Trophoblast cell (in vitro differentiated cells and primary cell): ENCODE measurements at regions not wholly inside any gene's neighbourhood (a gene's known extent, or its start where the extent isn't known, plus 50 kb on each side); places are given as distances from the start of the nearest gene placed in this dataset.
"Not testable (repeated sequence)": the region's sequence is repeated elsewhere in the genome, so short reads cannot be mapped to it uniquely, and the experiment has no call there.

ENCODE experiments used
- DNase-seq, 2 donors: peaks; one replicate each; pipeline ENCODE4 v3.0.0-alpha.2; 2016
- H2AFZ ChIP-seq: 2 replicates; pipeline ENCODE4 v1.6.1; 2013; ENCODE audit warnings: low read length, moderate library complexity, mild to moderate bottlenecking; ENCODE audit not compliant: insufficient read depth, poor library complexity
- H2AK5ac ChIP-seq: 2 replicates; pipeline ENCODE4 v1.6.1; 2013; ENCODE audit warnings: mild to moderate bottlenecking, low read length
- H2BK120ac ChIP-seq: 2 replicates; pipeline ENCODE4 v1.6.1; 2013; ENCODE audit warnings: low read length, mild to moderate bottlenecking, moderate library complexity; ENCODE audit not compliant: insufficient read depth, poor library complexity
- H2BK12ac ChIP-seq: 2 replicates; pipeline ENCODE4 v1.6.1; 2013; ENCODE audit warnings: mild to moderate bottlenecking, low read length, moderate library complexity
- H2BK5ac ChIP-seq: 2 replicates; pipeline ENCODE4 v1.6.1; 2013; ENCODE audit warnings: low read length, low read depth, moderate library complexity, mild to moderate bottlenecking; ENCODE audit not compliant: poor library complexity
- H3K14ac ChIP-seq: 2 replicates; pipeline ENCODE4 v1.6.1; 2013; ENCODE audit warnings: mild to moderate bottlenecking, low read length
- H3K18ac ChIP-seq: 2 replicates; pipeline ENCODE4 v1.6.1; 2013; ENCODE audit warnings: mild to moderate bottlenecking, low read length
- H3K23ac ChIP-seq: 2 replicates; pipeline ENCODE4 v1.6.1; 2013; ENCODE audit warnings: low read length
- H3K27ac ChIP-seq: 2 replicates; pipeline ENCODE4 v1.5.1; 2013; ENCODE audit warnings: low read depth, mild to moderate bottlenecking, inconsistent platforms, low read length, moderate library complexity
- H3K27me3 ChIP-seq: 2 replicates; pipeline ENCODE4 v1.6.1; 2013; ENCODE audit warnings: inconsistent platforms, mild to moderate bottlenecking, low read length, moderate library complexity; ENCODE audit not compliant: insufficient read depth
- H3K36me3 ChIP-seq, 2 experiments: 1 replicate in 1 of 2; 2 replicates in 1 of 2; pipeline ENCODE4 v1.6.1; 2013; ENCODE audit warnings: low read length in 2 of 2, mild to moderate bottlenecking in 2 of 2, moderate library complexity in 1 of 2; ENCODE audit not compliant: insufficient read depth in 2 of 2, control insufficient read depth in 1 of 2
- H3K4ac ChIP-seq: 2 replicates; pipeline ENCODE4 v1.6.1; 2013; ENCODE audit warnings: low read depth, mild to moderate bottlenecking, low read length, moderate library complexity
- H3K4me1 ChIP-seq, 2 experiments: 1 replicate in 1 of 2; 2 replicates in 1 of 2; pipeline ENCODE4 v1.6.1; 2013; ENCODE audit warnings: low read length in 2 of 2, mild to moderate bottlenecking in 2 of 2, moderate library complexity in 1 of 2; ENCODE audit not compliant: insufficient read depth in 2 of 2, control insufficient read depth in 1 of 2
- H3K4me2 ChIP-seq: 2 replicates; pipeline ENCODE4 v1.6.1; 2013; ENCODE audit warnings: inconsistent platforms, mild to moderate bottlenecking, low read length, moderate library complexity
- H3K4me3 ChIP-seq: 2 replicates; pipeline ENCODE4 v1.5.1; 2013; ENCODE audit warnings: mild to moderate bottlenecking, low read depth, low read length, inconsistent platforms
- H3K79me1 ChIP-seq: one replicate; pipeline ENCODE4 v1.6.1; 2013; ENCODE audit warnings: low read length
- H3K79me2 ChIP-seq: 2 replicates; pipeline ENCODE4 v1.6.1; 2013; ENCODE audit warnings: low read length, mild to moderate bottlenecking; ENCODE audit not compliant: control insufficient read depth, insufficient read depth, poor library complexity
- H3K9ac ChIP-seq: 2 replicates; pipeline ENCODE4 v1.6.1; 2013; ENCODE audit warnings: mild to moderate bottlenecking, low read length
- H3K9me3 ChIP-seq: 2 replicates; pipeline ENCODE4 v1.6.1; 2013; ENCODE audit warnings: low read depth, mild to moderate bottlenecking, control low read depth, inconsistent platforms, low read length; ENCODE audit not compliant: insufficient read depth
- H4K12ac ChIP-seq: 2 replicates; pipeline ENCODE4 v1.6.1; 2013; ENCODE audit warnings: low read depth, mild to moderate bottlenecking, low read length, moderate library complexity
- H4K8ac ChIP-seq: 2 replicates; pipeline ENCODE4 v1.6.1; 2013; ENCODE audit warnings: low read depth, mild to moderate bottlenecking, low read length, moderate library complexity
- H4K91ac ChIP-seq: one replicate; pipeline ENCODE4 v1.6.1; 2013; ENCODE audit warnings: low read depth, mild to moderate bottlenecking, low read length, moderate library complexity
- WGBS: extraction: QIAGEN DNeasy Blood & Tissue Kit; methylation state at CpG from one replicate; pipeline ENCODE4 v1.1.7; 2013; ENCODE audit warnings: missing lambda C conversion rate; ENCODE audit not compliant: insufficient read length, insufficient coverage; ENCODE audit errors: extremely low coverage; 5-methylcytosine and 5-hydroxymethylcytosine counted together

DNA sequence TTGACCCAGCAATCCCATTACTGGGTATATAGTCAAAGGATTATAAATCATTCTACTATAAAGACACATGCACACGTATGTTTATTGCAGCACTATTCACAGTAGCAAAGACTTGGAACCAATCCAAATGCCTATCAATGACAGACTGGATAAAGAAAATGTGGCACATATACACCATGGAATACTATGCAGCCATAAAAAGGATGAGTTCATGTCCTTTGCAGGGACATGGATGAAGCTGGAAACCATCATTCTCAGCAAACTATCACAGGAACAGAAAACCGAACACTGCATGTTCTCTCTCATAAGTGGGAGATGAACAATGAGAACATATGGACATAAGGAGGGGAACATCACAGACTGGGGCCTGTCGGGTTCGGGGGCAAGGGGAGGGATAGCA lies 140.3 kb upstream of the OSMR start:
- no CpG with 5 or more reads among the region's 4 CpGs for WGBS

DNA sequence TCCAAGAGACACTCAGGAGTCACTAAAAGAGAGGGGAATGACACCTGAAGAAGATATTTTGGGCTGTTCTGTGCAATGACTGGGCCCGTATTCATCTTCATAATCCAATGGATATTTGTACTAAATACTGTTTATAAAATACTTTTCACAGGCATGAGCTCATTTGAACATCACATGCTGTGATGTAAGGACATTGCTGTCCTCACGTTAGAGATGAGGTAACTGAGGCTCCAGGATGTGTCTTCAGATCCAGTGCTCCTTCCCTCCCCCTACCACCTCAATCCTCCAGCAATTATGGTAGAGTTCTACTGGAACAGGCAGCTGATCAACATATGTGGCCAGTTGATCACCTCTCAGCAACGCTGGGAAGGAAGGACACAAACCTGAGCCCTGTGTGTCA lies 139.4 kb upstream of the OSMR start:
- H4K12ac ChIP-seq: no peak overlapping the region
- no peak overlapping the region for H2AFZ ChIP-seq
- H2BK12ac ChIP-seq: no peak overlapping the region
- H3K23ac ChIP-seq: no peak overlapping the region
- H3K9ac ChIP-seq: no peak overlapping the region
- no peak overlapping the region for H4K91ac ChIP-seq
- H3K4me1 ChIP-seq: no peaks in the 10 kb centered on the region
- no peak overlapping the region for H3K18ac ChIP-seq
- H3K4me2 ChIP-seq: no peak overlapping the region
- no peaks in the 10 kb centered on the region for H3K79me1 ChIP-seq
- no peak overlapping the region for H2BK120ac ChIP-seq
- no peak overlapping the region for H3K14ac ChIP-seq
- no peaks in the 10 kb centered on the region for H3K36me3 ChIP-seq
- no peaks in the 10 kb centered on the region for H3K9me3 ChIP-seq
- H3K79me2 ChIP-seq: no peaks in the 10 kb centered on the region
- DNase-seq: no peak
- no peak overlapping the region for H4K8ac ChIP-seq
- H3K4me3 ChIP-seq: no peak overlapping the region
- no CpG with 5 or more reads among the region's 3 CpGs for WGBS
- H3K4ac ChIP-seq: no peak overlapping the region
- no peak overlapping the region for H2AK5ac ChIP-seq
- H3K27me3 ChIP-seq: no peaks in the 10 kb centered on the region
- no peak overlapping the region for H3K27ac ChIP-seq
- no peak overlapping the region for H2BK5ac ChIP-seq

More for the DNA sequence above, 140.3 kb upstream of the OSMR start:
- H3K36me3 ChIP-seq, H2BK5ac ChIP-seq, H2AK5ac ChIP-seq, H2AFZ ChIP-seq, H3K18ac ChIP-seq, DNase-seq, H3K14ac ChIP-seq, H3K9ac ChIP-seq, H2BK12ac ChIP-seq, H3K27ac ChIP-seq, H3K4ac ChIP-seq, H3K79me2 ChIP-seq, H3K4me3 ChIP-seq, H3K27me3 ChIP-seq, H3K4me2 ChIP-seq, H4K91ac ChIP-seq, H3K79me1 ChIP-seq, H4K8ac ChIP-seq, H3K4me1 ChIP-seq, H2BK120ac ChIP-seq, H3K23ac ChIP-seq, H4K12ac ChIP-seq, H3K9me3 ChIP-seq: not testable (repeated sequence)

DNA sequence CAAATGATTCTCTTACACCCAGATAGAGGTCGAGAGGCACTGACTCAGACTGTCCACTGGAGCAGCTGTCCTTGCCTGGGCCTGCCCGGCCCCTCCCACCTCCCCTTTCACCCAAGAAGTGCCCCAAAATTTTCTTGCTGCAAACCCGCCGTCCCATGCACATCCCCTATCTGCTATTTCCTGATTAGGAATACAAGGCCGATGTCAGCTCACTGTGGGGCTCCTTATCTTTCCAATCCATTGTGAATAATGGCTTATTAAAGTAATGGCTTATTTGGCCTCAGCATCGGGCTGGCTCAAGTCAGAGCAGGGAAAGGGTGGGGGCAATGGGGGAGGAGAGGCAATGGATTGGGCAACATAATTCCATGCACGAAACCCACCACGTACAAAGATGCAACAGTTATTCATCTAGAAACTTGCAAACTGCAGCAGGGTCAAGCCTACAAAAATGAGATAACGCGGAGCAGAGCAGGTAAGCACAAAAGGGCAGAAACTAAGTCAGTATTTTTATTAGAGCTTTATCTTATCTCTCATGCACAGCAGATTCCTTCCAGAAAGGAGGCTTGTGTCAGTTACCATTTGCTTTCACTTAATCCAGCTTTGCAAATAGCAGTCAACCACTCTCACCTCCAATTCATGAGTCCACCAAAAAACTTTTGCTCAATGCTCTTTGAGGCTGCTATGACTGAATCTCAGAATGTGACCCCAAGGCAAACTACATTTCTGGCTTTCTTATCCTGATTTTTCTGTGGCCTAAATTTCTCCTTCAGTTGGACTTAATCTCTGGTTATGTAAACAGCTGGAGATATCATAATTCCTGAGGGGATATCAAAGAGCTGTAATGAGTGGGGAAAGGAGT lies 138.2 kb upstream of the OSMR start:
- H3K9me3 ChIP-seq: no peaks in the 10 kb centered on the region
- H4K8ac ChIP-seq: no peak overlapping the region
- H3K18ac ChIP-seq: no peak overlapping the region
- no peak overlapping the region for H3K23ac ChIP-seq
- H3K79me1 ChIP-seq: no peaks in the 10 kb centered on the region
- H3K14ac ChIP-seq: no peak overlapping the region
- H4K12ac ChIP-seq: no peak overlapping the region
- no peak overlapping the region for H3K27ac ChIP-seq
- no peak for DNase-seq
- H3K36me3 ChIP-seq: no peaks in the 10 kb centered on the region
- no peak overlapping the region for H3K4ac ChIP-seq
- no peak overlapping the region for H2AK5ac ChIP-seq
- no peaks in the 10 kb centered on the region for H3K27me3 ChIP-seq
- H3K4me3 ChIP-seq: no peak overlapping the region
- H3K9ac ChIP-seq: no peak overlapping the region
- no peak overlapping the region for H2AFZ ChIP-seq
- H2BK12ac ChIP-seq: no peak overlapping the region
- H3K4me1 ChIP-seq: no peaks in the 10 kb centered on the region
- no peak overlapping the region for H4K91ac ChIP-seq
- no peak overlapping the region for H2BK120ac ChIP-seq
- H3K4me2 ChIP-seq: no peak overlapping the region
- no peaks in the 10 kb centered on the region for H3K79me2 ChIP-seq
- no CpG with 5 or more reads among the region's 10 CpGs for WGBS
- no peak overlapping the region for H2BK5ac ChIP-seq

DNA sequence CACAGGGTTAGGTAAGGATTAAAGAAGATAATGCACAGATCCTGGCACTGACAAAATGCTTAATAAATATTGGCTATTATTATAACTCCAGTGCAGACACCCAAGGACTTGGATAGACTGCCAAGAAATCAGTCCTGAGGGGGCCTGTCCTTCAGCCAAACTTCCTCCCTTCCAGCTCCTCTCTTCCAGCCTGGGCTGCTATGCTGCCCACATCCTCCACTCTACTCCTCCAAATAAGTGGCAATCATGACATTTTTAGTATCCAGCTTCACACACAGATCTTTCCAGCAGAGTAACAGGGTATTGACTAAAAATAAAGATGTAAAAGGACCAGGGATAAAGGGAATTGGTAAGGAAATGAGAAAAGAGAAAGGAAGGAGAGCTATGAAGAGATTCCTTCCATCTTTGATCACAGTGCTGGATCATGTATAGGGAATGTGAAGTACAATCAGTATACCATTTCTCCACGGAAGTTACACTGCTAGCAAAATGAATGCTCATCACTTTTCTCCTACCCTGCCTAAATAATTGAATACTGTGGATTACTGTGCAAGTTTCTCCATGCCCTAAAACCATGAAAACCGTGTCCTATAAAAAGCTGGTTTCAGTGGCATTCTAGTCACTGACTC lies 136.0 kb upstream of the OSMR start:
- WGBS: no CpG with 5 or more reads among the region's 2 CpGs
- H3K9ac ChIP-seq: no peak overlapping the region

More for the DNA sequence above, 136.0 kb upstream of the OSMR start:
- Histone ChIP-seq H3K4me3 (no peak overlapping the region), H2AFZ (no peak overlapping the region), H3K14ac (no peak overlapping the region), H3K27me3 (no peaks in the 10 kb centered on the region), H3K4ac (no peak overlapping the region), H3K4me2 (no peak overlapping the region), H3K36me3 (no peaks in the 10 kb centered on the region), H2BK120ac (no peak overlapping the region), H3K23ac (no peak overlapping the region), H2BK12ac (no peak overlapping the region), H3K4me1 (no peaks in the 10 kb centered on the region), H2AK5ac (no peak overlapping the region), H4K12ac (no peak overlapping the region), H2BK5ac (no peak overlapping the region), H3K9me3 (no peaks in the 10 kb centered on the region), H3K79me1 (no peaks in the 10 kb centered on the region), H3K18ac (no peak overlapping the region), H3K79me2 (no peaks in the 10 kb centered on the region), H4K91ac (no peak overlapping the region), H3K27ac (no peak overlapping the region), H4K8ac (no peak overlapping the region)
- no peak for DNase-seq
